ENCODE measurements at regions not wholly inside any gene's neighbourhood (a gene's known extent, or its start where the extent isn't known, plus 50 kb on each side); places are given as distances from the start of the nearest gene placed in this dataset.

DNA sequence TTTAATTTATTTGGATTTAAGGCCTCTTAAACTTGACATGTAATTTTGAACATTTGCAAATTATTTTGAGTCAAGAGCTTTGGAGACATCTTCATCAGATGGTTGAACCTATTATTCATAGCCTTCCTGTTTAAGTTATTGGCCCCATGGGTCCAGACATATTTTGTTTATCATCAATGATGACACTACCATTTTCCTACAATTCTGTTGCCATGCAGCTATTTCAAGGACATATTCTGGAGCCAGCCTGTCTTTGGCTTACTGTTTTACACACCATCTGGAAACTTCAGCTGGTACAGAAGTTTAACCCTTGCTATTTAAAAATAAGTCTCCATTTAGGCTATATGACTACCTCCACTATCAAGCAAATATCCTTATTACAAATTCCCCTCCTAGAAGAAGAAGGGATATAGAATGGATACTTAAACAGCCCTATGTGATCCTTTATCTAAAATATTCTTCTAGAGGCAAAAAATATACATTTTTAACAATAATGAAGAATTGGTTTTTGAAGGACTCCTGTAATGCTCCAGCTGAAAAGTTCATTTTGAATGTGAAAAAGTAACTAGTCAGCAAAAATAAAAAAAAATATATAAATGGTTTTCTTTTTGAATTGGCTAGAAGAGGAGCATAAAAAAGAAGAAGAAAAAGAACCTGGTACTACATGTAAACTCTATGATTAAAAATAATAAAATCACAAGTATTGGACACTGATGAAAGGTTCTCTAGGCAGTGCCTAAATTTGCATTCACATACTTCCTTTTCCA, 544.0 kb upstream of the HS3ST5 start (continued):
- TF ChIP-seq, protein P1, sequence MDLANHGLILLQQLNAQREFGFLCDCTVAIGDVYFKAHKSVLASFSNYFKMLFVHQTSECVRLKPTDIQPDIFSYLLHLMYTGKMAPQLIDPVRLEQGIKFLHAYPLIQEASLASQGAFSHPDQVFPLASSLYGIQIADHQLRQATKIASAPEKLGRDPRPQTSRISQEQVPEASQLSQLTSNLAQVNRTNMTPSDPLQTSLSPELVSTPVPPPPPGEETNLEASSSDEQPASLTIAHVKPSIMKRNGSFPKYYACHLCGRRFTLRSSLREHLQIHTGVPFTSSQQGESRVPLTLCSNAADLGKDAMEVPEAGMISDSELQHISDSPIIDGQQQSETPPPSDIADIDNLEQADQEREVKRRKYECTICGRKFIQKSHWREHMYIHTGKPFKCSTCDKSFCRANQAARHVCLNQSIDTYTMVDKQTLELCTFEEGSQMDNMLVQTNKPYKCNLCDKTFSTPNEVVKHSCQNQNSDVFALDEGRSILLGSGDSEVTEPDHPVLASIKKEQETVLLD (IDR thresholded peaks at IDR 0.05), result no peak
- TF ChIP-seq NR2C2 (CRISPR knock-in tag; IDR thresholded peaks at IDR 0.05) (no peak), NR2C2 (tag; IDR thresholded peaks at IDR 0.05) (no peak), TCF7L2 (IDR thresholded peaks at IDR 0.05; ENCODE audit: low read depth, low read length) (no peak), ETV5 (CRISPR knock-in tag; IDR thresholded peaks at IDR 0.05; ENCODE audit: low read depth) (no peak), MYBL2 (IDR thresholded peaks at IDR 0.05; ENCODE audit: low read depth) (no peak), MYBL2 (CRISPR knock-in tag; IDR thresholded peaks at IDR 0.05; ENCODE audit: borderline replicate concordance) (no peak), BRF1 (IDR thresholded peaks at IDR 0.05; ENCODE audit: borderline replicate concordance, extremely low read depth, insufficient read length) (no peak), NELFE (IDR thresholded peaks at IDR 0.05; ENCODE audit: insufficient read depth, insufficient read length) (no peak), POLR2H (tag; IDR thresholded peaks at IDR 0.05; ENCODE audit: low read depth) (no peak), HLTF (IDR thresholded peaks at IDR 0.05) (no peak), SMAD1 (IDR thresholded peaks at IDR 0.05; ENCODE audit: low read depth, low read length, partially characterized antibody) (no peak), ZNF197 (CRISPR knock-in tag; IDR thresholded peaks at IDR 0.05; ENCODE audit: low read depth) (no peak)

Measured in K562 (cell line).